GM18870 (cell line): ENCODE measurements at regions not wholly inside any gene's neighbourhood (a gene's known extent, or its start where the extent isn't known, plus 50 kb on each side); places are given as distances from the start of the nearest gene placed in this dataset.
"Not testable (repeated sequence)": the region's sequence is repeated elsewhere in the genome, so short reads cannot be mapped to it uniquely, and the experiment has no call there.

Source experiments
- ATAC-seq: cut with Tn5 transposase; IDR thresholded peaks from one replicate; pipeline ENCODE4 v1.9.1; 2021; ENCODE audit warnings: moderate library complexity; ENCODE audit not compliant: unreplicated experiment

GRCh38 chr11:45412051-45412471 lies 125.9 kb upstream of the SYT13 start:
- no peak for ATAC-seq

DNA sequence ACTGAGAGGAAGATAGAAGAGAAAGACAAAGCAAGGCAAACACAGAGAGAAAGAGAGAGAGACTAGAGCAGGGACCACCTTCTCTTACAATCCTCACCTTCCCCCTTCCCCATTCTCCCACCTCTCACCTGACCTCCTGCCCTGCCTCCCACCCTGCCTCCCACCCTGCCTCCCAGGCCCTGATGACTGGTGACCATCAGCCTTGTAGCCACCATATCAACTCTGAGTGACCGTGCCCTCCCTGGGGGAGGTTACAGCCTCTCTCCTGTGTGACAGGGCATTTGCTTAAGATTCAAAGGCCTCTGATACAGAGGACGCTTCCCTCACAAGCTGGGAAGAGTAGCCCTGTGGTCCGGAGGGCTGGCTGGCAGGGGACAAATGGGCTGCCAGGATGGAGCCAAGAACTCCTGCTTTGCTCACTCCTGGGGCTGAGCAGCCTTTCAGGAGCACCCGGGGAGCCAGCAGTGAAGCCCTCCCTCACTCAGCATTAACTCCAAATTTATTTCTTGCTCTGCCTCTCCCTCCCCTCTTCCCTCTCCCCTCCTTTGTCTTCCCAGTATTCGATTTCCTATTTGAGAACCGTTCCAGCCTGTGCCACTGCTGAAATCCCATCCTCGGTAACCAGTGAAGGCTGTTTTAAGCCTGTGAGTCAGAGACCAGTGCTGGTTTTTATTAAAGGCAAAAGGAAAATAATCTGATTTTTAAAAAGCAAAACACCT lies 125.2 kb upstream of the SYT13 start:
- ATAC-seq: no peak

GRCh38 chr11:45410391-45411227 lies 124.5 kb upstream of the SYT13 start:
- no peak for ATAC-seq

- ATAC-seq: no peak
These were observed 123.4 kb upstream of the SYT13 start for GRCh38 chr11:45409587-45409986.

GRCh38 chr11:45407226-45407625 lies 121.1 kb upstream of the SYT13 start:
- ATAC-seq: no peak

- no peak for ATAC-seq
These were observed 120.0 kb upstream of the SYT13 start for GRCh38 chr11:45405916-45406670.

GRCh38 chr11:45403521-45403920 lies 117.4 kb upstream of the SYT13 start:
- not testable (repeated sequence) for ATAC-seq

DNA sequence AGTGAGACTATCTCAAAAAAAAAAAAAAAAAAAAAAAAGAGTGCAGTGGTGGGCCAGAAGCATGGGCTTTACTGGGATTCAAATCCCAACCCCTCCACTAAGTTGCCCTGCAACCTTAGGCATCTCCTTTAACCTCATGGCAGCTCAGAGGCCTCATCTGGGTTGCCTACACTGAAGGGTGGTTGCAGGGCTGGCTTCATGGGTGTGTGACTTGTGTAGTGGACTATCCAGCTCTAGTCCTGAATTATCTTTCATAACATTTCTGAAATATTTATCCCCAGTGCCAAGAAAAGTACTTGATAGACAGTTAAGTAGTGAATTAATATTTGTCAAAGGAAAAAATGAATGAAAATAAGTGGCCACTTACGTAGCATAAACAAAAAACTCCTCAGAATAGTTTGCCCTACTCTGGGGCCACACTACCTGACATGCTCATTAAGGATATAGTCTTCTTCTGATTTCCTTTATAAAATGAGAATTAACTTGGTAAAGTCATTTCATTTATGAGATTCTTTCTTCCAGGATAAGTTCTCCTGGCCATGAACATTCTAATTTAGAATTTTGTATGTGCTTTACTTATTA lies 116.0 kb upstream of the SYT13 start:
- no peak for ATAC-seq

- no peak for ATAC-seq
These were observed 114.5 kb upstream of the SYT13 start for GRCh38 chr11:45400591-45400990.

GRCh38 chr11:45399166-45399565 lies 113.0 kb upstream of the SYT13 start:
- ATAC-seq: no peak

- ATAC-seq: no peak
These were observed 112.2 kb upstream of the SYT13 start for GRCh38 chr11:45398325-45398724.

- ATAC-seq: no peak
These were observed 110.3 kb upstream of the SYT13 start for GRCh38 chr11:45396394-45396793.

- ATAC-seq: no peak
These were observed 109.8 kb upstream of the SYT13 start for GRCh38 chr11:45395947-45396346.

GRCh38 chr11:45395421-45395820 lies 109.3 kb upstream of the SYT13 start:
- ATAC-seq: no peak

- no peak for ATAC-seq
These were observed 108.3 kb upstream of the SYT13 start for GRCh38 chr11:45394294-45395085.

- no peak for ATAC-seq
These were observed 107.7 kb upstream of the SYT13 start for GRCh38 chr11:45393826-45394225.

- no peak for ATAC-seq
These were observed 107.2 kb upstream of the SYT13 start for GRCh38 chr11:45393334-45393733.

DNA sequence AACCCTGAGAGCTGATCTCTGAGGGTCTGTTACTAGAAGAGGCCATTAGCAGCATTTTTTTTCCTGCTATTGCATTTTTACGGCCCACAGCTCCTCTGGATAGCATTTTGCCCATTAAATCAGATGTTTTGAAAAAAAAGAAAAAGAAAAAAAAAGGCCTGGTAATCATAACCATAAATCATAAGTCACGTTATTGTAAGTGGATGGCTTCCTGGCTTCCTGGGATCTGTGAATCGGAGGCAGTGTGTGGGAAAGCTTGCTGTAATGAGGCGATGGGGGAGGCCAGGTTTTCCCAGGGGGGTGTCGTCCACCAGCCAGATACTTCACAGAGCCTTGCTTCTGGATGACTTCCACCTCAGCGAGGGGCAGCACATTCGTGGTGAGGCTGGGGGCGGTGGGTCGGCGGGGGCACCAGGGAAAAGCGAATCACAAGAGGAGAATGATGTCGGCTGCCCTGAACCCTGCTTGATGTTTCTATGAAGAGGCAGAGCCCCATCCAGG lies 106.5 kb upstream of the SYT13 start:
- ATAC-seq: no peak

GRCh38 chr11:45392154-45392553 lies 106.0 kb upstream of the SYT13 start:
- ATAC-seq: no peak

DNA sequence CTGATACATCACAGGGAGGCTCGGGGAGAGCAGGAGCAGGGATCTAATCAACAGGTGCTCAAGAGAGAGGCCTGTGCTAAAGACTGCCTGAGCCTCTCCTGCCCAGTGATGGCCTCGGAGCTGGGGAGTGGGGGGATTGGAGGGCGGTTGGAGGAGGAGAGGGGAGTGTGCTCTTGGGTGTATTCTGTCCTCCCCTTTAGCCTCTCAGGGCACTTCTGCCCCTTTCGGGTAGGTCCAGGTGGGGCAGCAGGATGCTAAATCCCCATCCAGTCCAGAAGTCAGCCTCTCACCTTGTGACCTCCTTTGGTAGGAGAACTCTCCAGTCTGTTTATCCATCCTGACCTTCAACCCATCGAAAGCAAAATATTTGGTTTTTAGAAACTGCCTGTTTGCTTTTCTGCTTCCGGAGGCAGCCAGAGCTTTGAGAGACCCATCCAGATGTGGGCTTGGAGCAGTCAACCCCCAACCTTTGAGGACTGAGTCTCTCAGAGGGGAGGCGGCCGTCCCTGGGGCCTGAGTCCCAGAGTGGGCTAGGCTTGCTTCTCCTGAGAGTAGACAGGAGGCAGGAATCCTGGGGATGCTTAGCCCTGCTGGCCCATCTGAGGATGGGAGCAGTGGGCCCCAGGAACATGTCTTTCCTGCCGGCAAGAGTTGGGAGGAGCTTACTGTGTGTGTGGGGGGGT lies 105.2 kb upstream of the SYT13 start:
- ATAC-seq: no peak
